H1 (cell line): ENCODE measurements at regions not wholly inside any gene's neighbourhood (a gene's known extent, or its start where the extent isn't known, plus 50 kb on each side); places are given as distances from the start of the nearest gene placed in this dataset.

ENCODE experiments used
- CTCF ChIA-PET: fragments of 300-600 bp; sonication (Branson Sonifier 250); formaldehyde crosslinking; loops from one replicate; lab custom pipeline; 2021; ENCODE audit not compliant: partially characterized antibody; lab: Charles Lee
- POLR2A ChIA-PET: fragments of 300-600 bp; sonication (Branson Sonifier 250); formaldehyde crosslinking; loops from one replicate; lab custom pipeline; 2021; ENCODE audit warnings: inconsistent platforms; ENCODE audit not compliant: partially characterized antibody; lab: Charles Lee
- DNase-seq, 2 experiments: peaks; one replicate each; pipeline versions ENCODE4 v3.0.0 to v3.0.0-alpha.2; 2010 to 2022; ENCODE audit warnings: low spot score in 2 of 2, low read depth in 1 of 2, mixed read lengths in 1 of 2
- FAIRE-seq: peaks from 2 replicates; lab custom pipeline; 2011; peaks lifted over from hg19 to GRCh38; lab: Jason Lieb, UNC
- H2AFZ ChIP-seq: 2 replicates; pipeline ENCODE4 v1.8.1; 2012; ENCODE audit warnings: low read length, inconsistent platforms
- H2AK5ac ChIP-seq: 2 replicates; pipeline ENCODE4 v1.6.1; 2013; ENCODE audit warnings: low read depth, low read length
- H2BK120ac ChIP-seq: replicated peaks from 2 replicates; pipeline ENCODE3; 2013; ENCODE audit warnings: low read depth, low read length, inconsistent platforms
- H2BK12ac ChIP-seq: 2 replicates; pipeline ENCODE4 v1.6.1; 2013; ENCODE audit warnings: low read depth, low read length
- H2BK15ac ChIP-seq: 2 replicates; pipeline ENCODE4 v1.6.1; 2013; ENCODE audit warnings: low read length
- H2BK20ac ChIP-seq: 2 replicates; pipeline ENCODE4 v1.6.1; 2013; ENCODE audit warnings: low read length
- H2BK5ac ChIP-seq: 2 replicates; pipeline ENCODE4 v1.6.1; 2013; ENCODE audit warnings: low read depth, low read length
- H3K14ac ChIP-seq: 2 replicates; pipeline ENCODE4 v1.6.1; 2013; ENCODE audit warnings: inconsistent platforms; ENCODE audit not compliant: insufficient read length
- H3K18ac ChIP-seq: 2 replicates; pipeline ENCODE4 v1.6.1; 2013; ENCODE audit warnings: low read length; ENCODE audit errors: extremely low read depth
- H3K23ac ChIP-seq: 2 replicates; pipeline ENCODE4 v1.6.1; 2013; ENCODE audit warnings: inconsistent platforms; ENCODE audit not compliant: insufficient read length
- H3K23me2 ChIP-seq: 2 replicates; pipeline ENCODE4 v1.6.1; 2013; ENCODE audit warnings: low read depth, low read length
- H3K27ac ChIP-seq: 2 replicates; pipeline ENCODE4 v1.6.1; 2011; ENCODE audit warnings: low read depth, low read length, inconsistent platforms
- H3K27me3 ChIP-seq, 4 experiments: replicated peaks in 1 of 4; 1 replicate in 1 of 4; 2 replicates in 3 of 4; pipeline versions ENCODE4 v1.6.1 to v1.8.1; 2011 to 2013; ENCODE audit warnings: low read length in 3 of 4, mild to moderate bottlenecking in 3 of 4, inconsistent platforms in 2 of 4, mixed read lengths in 2 of 4, moderate library complexity in 1 of 4; ENCODE audit not compliant: control insufficient read depth in 3 of 4, insufficient read depth in 3 of 4; ENCODE audit errors: extremely low read depth in 1 of 4
- H3K36me3 ChIP-seq, 4 experiments: 2 replicates each; pipeline versions ENCODE4 v1.6.1 to v1.8.1; 2011 to 2013; ENCODE audit warnings: mild to moderate bottlenecking in 4 of 4, low read length in 3 of 4, moderate library complexity in 2 of 4, control low read depth in 1 of 4, inconsistent platforms in 1 of 4; ENCODE audit not compliant: insufficient read depth in 4 of 4, control insufficient read depth in 2 of 4
- H3K4ac ChIP-seq: replicated peaks from 2 replicates; pipeline ENCODE3; 2013; ENCODE audit warnings: low read length, low read depth, mixed read lengths, inconsistent platforms; ENCODE audit not compliant: insufficient read length
- H3K4me1 ChIP-seq, 4 experiments: replicated peaks in 1 of 4; 1 replicate in 1 of 4; 2 replicates in 3 of 4; pipeline versions ENCODE4 v1.6.1 to v1.8.1; 2011 to 2013; ENCODE audit warnings: low read length in 3 of 4, inconsistent platforms in 2 of 4, mixed read lengths in 1 of 4; ENCODE audit not compliant: insufficient read depth in 4 of 4, control insufficient read depth in 3 of 4
- H3K4me2 ChIP-seq, 2 experiments: 2 replicates each; pipeline versions ENCODE4 v1.6.1 to v1.8.1; 2011 to 2013; ENCODE audit warnings: low read depth in 2 of 2, low read length in 2 of 2, control low read depth in 1 of 2, inconsistent platforms in 1 of 2, mild to moderate bottlenecking in 1 of 2; ENCODE audit not compliant: insufficient read depth in 1 of 2
- H3K4me3 ChIP-seq, 4 experiments: fragments of 200-600, 300-600 bp in 1 of 4; sonication (generic), shearing (Covaris generic), sonication (Bioruptor Twin) in 1 of 4; 2 replicates each; pipeline versions ENCODE4 v1.5.1 to v1.8.1; 2011 to 2016; ENCODE audit warnings: low read length in 4 of 4, low read depth in 3 of 4, control low read depth in 2 of 4, inconsistent platforms in 2 of 4, mild to moderate bottlenecking in 2 of 4, mixed read lengths in 1 of 4, moderate library complexity in 1 of 4; ENCODE audit not compliant: insufficient read depth in 2 of 4; ENCODE audit errors: extremely low read depth in 1 of 4
- H3K56ac ChIP-seq: replicated peaks from 2 replicates; pipeline ENCODE3; 2013; ENCODE audit warnings: low read depth, mild to moderate bottlenecking, mixed read lengths, low read length, inconsistent platforms; ENCODE audit not compliant: insufficient read length
- H3K79me1 ChIP-seq: 2 replicates; pipeline ENCODE4 v1.6.1; 2013; ENCODE audit warnings: low read depth, low read length, control low read depth
- H3K79me2 ChIP-seq, 2 experiments: 2 replicates each; pipeline versions ENCODE4 v1.6.1 to v1.8.1; 2012 to 2013; ENCODE audit warnings: low read length in 2 of 2, mild to moderate bottlenecking in 2 of 2, inconsistent platforms in 1 of 2; ENCODE audit not compliant: insufficient read depth in 2 of 2, control insufficient read depth in 1 of 2
- H3K9ac ChIP-seq, 4 experiments: replicated peaks in 1 of 4; 1 replicate in 1 of 4; 2 replicates in 3 of 4; pipeline versions ENCODE4 v1.6.1 to v1.8.1; 2011 to 2013; ENCODE audit warnings: low read depth in 3 of 4, low read length in 3 of 4, control low read depth in 2 of 4, mild to moderate bottlenecking in 2 of 4, moderate library complexity in 2 of 4, inconsistent platforms in 1 of 4; ENCODE audit errors: extremely low read depth in 1 of 4
- H3K9me3 ChIP-seq, 2 experiments: 2 replicates each; pipeline versions ENCODE4 v1.6.1 to v1.8.1; 2012 to 2013; ENCODE audit warnings: mild to moderate bottlenecking in 2 of 2, moderate library complexity in 2 of 2, control low read depth in 1 of 2, inconsistent platforms in 1 of 2, low read depth in 1 of 2, low read length in 1 of 2, mixed read lengths in 1 of 2; ENCODE audit not compliant: insufficient read depth in 2 of 2
- H4K20me1 ChIP-seq, 2 experiments: replicated peaks in 1 of 2; 2 replicates each; pipeline versions ENCODE3 to v1.8.1; 2011 to 2013; ENCODE audit warnings: inconsistent platforms in 2 of 2, low read length in 2 of 2, mild to moderate bottlenecking in 1 of 2; ENCODE audit not compliant: insufficient read depth in 2 of 2, control insufficient read depth in 1 of 2
- H4K5ac ChIP-seq: 2 replicates; pipeline ENCODE4 v1.6.1; 2013; ENCODE audit warnings: low read length, low read depth, mixed read lengths, inconsistent platforms; ENCODE audit not compliant: insufficient read length
- H4K8ac ChIP-seq: 2 replicates; pipeline ENCODE4 v1.8.0; 2013; ENCODE audit warnings: mild to moderate bottlenecking, moderate library complexity, low read length, inconsistent platforms; ENCODE audit not compliant: insufficient read depth; ENCODE audit errors: extremely low read depth
- H4K91ac ChIP-seq: replicated peaks from 2 replicates; pipeline ENCODE3; 2013; ENCODE audit warnings: low read length, mixed read lengths, inconsistent platforms; ENCODE audit not compliant: insufficient read length
- EGR1 ChIP-seq: IDR thresholded peaks from 2 replicates; pipeline ENCODE4 v1.6.1; 2011; ENCODE audit warnings: low read depth, low read length, borderline replicate concordance
- EZH2 ChIP-seq: fragments of 200-600 bp; sonication (generic); IDR thresholded peaks from 2 replicates; pipeline ENCODE4 v1.7.1; 2012; ENCODE audit warnings: low read depth, mild to moderate bottlenecking, moderate library complexity, low read length, inconsistent platforms; ENCODE audit not compliant: severe bottlenecking
- HDAC2 ChIP-seq, 2 experiments: fragments of 300-600 bp in 1 of 2; sonication (generic) in 1 of 2; IDR thresholded peaks; 2 replicates each; pipeline ENCODE4 v1.6.1; 2011 to 2012; ENCODE audit warnings: low read depth in 2 of 2, low read length in 2 of 2, mild to moderate bottlenecking in 2 of 2, moderate library complexity in 2 of 2, borderline replicate concordance in 1 of 2, inconsistent platforms in 1 of 2
- KDM4A ChIP-seq: IDR thresholded peaks from one replicate; pipeline ENCODE4 v1.7.1; 2012; ENCODE audit warnings: low read depth, mild to moderate bottlenecking, moderate library complexity, low read length, inconsistent platforms; ENCODE audit not compliant: severe bottlenecking
- PHF8 ChIP-seq: fragments of 200-600 bp; sonication (generic); conservative IDR thresholded peaks from 2 replicates; pipeline ENCODE4 v1.7.1; 2012; ENCODE audit warnings: low read depth, mild to moderate bottlenecking, inconsistent platforms, low read length, moderate library complexity
- POLR2A ChIP-seq, 2 experiments: IDR thresholded peaks; 1 replicate in 1 of 2; 2 replicates in 1 of 2; pipeline ENCODE4 v1.6.1; 2011; ENCODE audit warnings: low read depth in 2 of 2, low read length in 2 of 2, mild to moderate bottlenecking in 2 of 2; ENCODE audit errors: control extremely low read depth in 1 of 2
- RAD21 ChIP-seq, 2 experiments: IDR thresholded peaks in 1 of 2; conservative IDR thresholded peaks in 1 of 2; 2 replicates each; pipeline ENCODE4 v1.6.1; 2011; ENCODE audit warnings: low read depth in 2 of 2, low read length in 2 of 2, improper control_type of control experiment in 1 of 2, inconsistent platforms in 1 of 2, mild to moderate bottlenecking in 1 of 2, moderate library complexity in 1 of 2
- RFX5 ChIP-seq: IDR thresholded peaks from 2 replicates; pipeline ENCODE4 v1.6.1; 2011; ENCODE audit warnings: low read depth, low read length, improper control_type of control experiment, borderline replicate concordance
- SIN3A ChIP-seq, 2 experiments: IDR thresholded peaks in 1 of 2; conservative IDR thresholded peaks in 1 of 2; 2 replicates each; pipeline ENCODE4 v1.6.1; 2011 to 2012; ENCODE audit warnings: low read length in 2 of 2, improper control_type of control experiment in 1 of 2, low read depth in 1 of 2, mild to moderate bottlenecking in 1 of 2
- WGBS, 2 experiments: shearing (Covaris generic) in 1 of 2; methylation state at CpG; one replicate each; pipeline versions ENCODE4 v1.1.6 to v1.1.7; 2013 to 2015; ENCODE audit warnings: low lambda C conversion rate in 2 of 2, mixed read lengths in 2 of 2, inconsistent platforms in 1 of 2, low coverage in 1 of 2, missing lambda C conversion rate in 1 of 2; ENCODE audit not compliant: insufficient replicate concordance in 2 of 2, insufficient coverage in 1 of 2, insufficient read length in 1 of 2; ENCODE audit errors: extremely low coverage in 1 of 2, missing lambda C conversion rate in 1 of 2; 5-methylcytosine and 5-hydroxymethylcytosine counted together
- TF ChIP-seq, protein P1 (sequence below): IDR thresholded peaks from 2 replicates; pipeline ENCODE4 v1.6.1; 2011; ENCODE audit warnings: low read length, improper control_type of control experiment
- TF ChIP-seq, protein P2 (sequence below): IDR thresholded peaks from 2 replicates; pipeline ENCODE4 v1.6.1; 2012; ENCODE audit warnings: low read length, inconsistent platforms

DNA sequence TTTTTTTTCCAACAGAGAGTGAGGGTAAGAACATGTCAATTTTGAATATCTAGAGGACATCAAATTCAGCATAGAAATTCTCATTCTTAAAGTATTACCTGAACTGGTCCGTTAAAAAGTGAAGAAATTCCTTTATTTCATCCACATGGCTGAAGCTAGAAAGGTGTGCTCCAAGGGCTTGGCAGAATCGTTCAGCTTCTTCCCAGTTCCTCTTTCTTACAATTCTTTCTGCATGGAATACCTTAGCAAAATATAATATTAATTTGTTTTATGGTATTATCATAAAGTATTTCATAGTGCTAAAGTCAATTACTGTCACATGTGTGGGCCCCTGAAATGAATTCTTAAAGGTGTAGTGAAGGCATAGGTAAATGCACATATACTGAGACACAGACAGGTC is 74.3 kb upstream of the CD302 start:
- Histone ChIP-seq H3K36me3 (no peaks in the 10 kb centered on the region), H2BK120ac (no peak overlapping the region), H2BK15ac (no peak overlapping the region), H3K9me3 (no peaks in the 10 kb centered on the region), H3K23ac (no peak overlapping the region), H3K56ac (no peak overlapping the region), H3K79me2 (no peaks in the 10 kb centered on the region), H4K20me1 (no peaks in the 10 kb centered on the region), H3K27me3 (no peaks in the 10 kb centered on the region), H3K4me3 (no peak overlapping the region), H2AFZ (no peak overlapping the region), H3K9ac (no peak overlapping the region), H3K4me1 (no peaks in the 10 kb centered on the region), H3K4me2 (no peak overlapping the region), H3K4ac (no peak overlapping the region), H2BK12ac (no peak overlapping the region), H2AK5ac (no peak overlapping the region), H4K8ac (no peak overlapping the region), H3K14ac (no peak overlapping the region), H4K91ac (no peak overlapping the region), H3K27ac (no peak overlapping the region), H3K79me1 (no peaks in the 10 kb centered on the region), H4K5ac (no peak overlapping the region), H3K18ac (no peak overlapping the region), H2BK5ac (no peak overlapping the region), H3K23me2 (no peaks in the 10 kb centered on the region), H2BK20ac (no peak overlapping the region)
- FAIRE-seq (no peak), DNase-seq (no peak)
- CTCF ChIA-PET, result no interaction called here
- 81% methylated on average over 2 of the region's 2 CpGs; no CpG with 5 or more reads in 1 of the 2 experiments for WGBS, 2 experiments
- POLR2A ChIA-PET, result no interaction called here
- TF ChIP-seq, protein P1, sequence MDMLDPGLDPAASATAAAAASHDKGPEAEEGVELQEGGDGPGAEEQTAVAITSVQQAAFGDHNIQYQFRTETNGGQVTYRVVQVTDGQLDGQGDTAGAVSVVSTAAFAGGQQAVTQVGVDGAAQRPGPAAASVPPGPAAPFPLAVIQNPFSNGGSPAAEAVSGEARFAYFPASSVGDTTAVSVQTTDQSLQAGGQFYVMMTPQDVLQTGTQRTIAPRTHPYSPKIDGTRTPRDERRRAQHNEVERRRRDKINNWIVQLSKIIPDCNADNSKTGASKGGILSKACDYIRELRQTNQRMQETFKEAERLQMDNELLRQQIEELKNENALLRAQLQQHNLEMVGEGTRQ, result no peak
- TF ChIP-seq EZH2, result no peak
- TF ChIP-seq, protein P2, sequence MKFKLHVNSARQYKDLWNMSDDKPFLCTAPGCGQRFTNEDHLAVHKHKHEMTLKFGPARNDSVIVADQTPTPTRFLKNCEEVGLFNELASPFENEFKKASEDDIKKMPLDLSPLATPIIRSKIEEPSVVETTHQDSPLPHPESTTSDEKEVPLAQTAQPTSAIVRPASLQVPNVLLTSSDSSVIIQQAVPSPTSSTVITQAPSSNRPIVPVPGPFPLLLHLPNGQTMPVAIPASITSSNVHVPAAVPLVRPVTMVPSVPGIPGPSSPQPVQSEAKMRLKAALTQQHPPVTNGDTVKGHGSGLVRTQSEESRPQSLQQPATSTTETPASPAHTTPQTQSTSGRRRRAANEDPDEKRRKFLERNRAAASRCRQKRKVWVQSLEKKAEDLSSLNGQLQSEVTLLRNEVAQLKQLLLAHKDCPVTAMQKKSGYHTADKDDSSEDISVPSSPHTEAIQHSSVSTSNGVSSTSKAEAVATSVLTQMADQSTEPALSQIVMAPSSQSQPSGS, result no peak
- no peak for TF ChIP-seq POLR2A (IDR thresholded peaks at IDR 0.05; ENCODE audit: control extremely low read depth in 1 of 2, low read depth in 2 of 2, low read length in 2 of 2)
- no peak for TF ChIP-seq PHF8
- TF ChIP-seq RAD21 (IDR thresholded peaks at IDR 0.05 in 1 of 2, conservative IDR thresholded peaks at IDR 0.05 in 1 of 2; ENCODE audit: low read depth in 2 of 2, low read length in 2 of 2), result no peak
- no peak for TF ChIP-seq KDM4A
- TF ChIP-seq SIN3A (conservative IDR thresholded peaks at IDR 0.05 in 1 of 2, IDR thresholded peaks at IDR 0.05 in 1 of 2; ENCODE audit: low read depth in 1 of 2, low read length in 2 of 2), result no peak
- TF ChIP-seq RFX5, result no peak
- TF ChIP-seq HDAC2 (IDR thresholded peaks at IDR 0.05; ENCODE audit: borderline replicate concordance in 1 of 2, low read depth in 2 of 2, low read length in 2 of 2), result no peak
- no peak for TF ChIP-seq EGR1
